ENCODE measurements at regions not wholly inside any gene's neighbourhood (a gene's known extent, or its start where the extent isn't known, plus 50 kb on each side); places are given as distances from the start of the nearest gene placed in this dataset.
A peak's percentile ranks its signal among the peaks of the same experiment; 100 is the strongest.

DNA sequence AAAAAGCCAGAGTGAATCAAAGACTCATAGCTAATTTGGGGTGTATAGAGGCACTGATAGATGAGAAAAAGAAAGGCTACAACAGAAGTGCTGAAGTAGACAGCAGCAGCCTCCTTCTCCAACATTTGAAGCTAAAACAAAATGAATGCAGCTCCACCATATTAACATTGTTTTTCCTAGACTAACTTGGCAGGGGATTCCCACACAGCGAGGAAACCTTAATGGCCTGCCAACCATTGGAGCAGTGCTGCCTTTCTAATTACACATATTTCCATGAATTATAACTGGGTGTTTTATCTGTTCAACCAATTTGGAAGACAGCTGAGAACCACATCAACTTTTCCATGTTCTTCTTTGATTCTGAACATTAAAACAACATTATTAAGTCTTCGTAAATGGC is 478.6 kb downstream of the LIG4 start:
- DNase-seq: no peak

DNA sequence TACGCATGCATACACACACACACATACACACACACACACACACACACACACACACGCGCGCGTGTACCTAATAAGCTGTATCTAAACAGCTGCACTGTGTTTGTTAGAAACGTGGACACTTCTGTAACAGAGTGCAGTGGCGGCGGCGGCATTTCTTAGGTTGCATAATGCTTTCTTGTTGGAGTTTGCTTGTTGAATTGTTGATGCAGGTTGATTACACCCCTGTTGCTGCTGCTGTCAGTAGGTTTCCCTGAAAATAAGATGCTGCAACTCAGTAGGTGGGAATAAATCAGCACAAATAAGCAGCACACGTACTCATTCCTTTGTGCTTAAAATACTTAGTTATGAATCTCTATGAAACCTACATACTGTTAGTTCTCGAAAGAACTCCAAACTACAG is 479.2 kb downstream of the LIG4 start:
- no peak for DNase-seq

DNA sequence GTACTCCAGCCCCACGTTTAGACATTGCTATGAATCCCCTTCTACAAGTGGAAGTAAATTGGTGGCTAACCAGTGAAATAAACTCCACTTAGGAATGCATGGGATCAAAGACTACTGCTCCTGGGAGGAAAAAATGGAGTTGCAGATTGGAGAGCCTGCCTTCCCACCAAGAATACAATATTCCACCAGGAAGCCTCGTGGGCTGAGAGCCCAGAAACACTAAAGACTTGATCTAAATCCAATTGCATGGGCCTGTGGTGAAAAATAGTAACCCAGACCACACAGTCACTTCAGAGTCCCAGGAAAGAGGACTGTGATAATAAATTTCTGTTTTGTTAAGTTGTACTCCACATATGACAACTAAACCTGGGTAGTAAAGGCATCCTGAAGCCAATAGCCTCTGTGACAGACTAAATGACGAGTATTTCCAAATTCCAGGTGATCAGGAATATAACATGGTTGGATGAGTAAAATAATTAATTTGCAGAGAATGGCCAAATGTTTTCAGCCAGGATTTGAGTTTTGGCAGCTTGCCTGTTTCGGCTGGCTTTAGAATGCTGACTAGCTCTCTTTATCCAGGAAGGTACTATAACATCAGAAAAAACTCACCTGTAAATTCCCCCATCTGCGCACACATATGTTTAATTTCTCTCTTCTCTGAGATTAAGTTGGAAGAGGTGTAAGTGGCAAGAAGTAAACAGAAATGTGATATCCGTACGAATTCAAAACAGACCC is 480.3 kb downstream of the LIG4 start:
- DNase-seq: peak; percentile 47

DNA sequence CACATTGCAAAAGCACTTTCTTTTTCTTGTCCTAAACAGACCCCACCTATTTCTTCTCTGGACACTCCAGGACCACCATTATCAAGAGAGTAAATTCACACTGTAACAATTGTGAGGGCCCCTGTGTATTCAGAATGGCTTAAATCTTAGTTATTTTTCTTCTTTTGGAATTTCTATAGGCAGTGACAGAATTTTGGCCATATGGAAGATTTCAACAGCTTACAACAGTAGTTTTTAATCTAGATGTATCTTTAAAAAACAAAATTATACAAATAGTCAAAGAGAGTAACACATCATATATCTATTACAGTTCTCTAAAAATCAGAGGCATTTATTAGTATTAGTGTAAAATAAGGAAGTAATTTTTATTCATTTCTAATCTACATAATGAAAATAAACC is 482.1 kb downstream of the LIG4 start:
- no peak for DNase-seq

DNA sequence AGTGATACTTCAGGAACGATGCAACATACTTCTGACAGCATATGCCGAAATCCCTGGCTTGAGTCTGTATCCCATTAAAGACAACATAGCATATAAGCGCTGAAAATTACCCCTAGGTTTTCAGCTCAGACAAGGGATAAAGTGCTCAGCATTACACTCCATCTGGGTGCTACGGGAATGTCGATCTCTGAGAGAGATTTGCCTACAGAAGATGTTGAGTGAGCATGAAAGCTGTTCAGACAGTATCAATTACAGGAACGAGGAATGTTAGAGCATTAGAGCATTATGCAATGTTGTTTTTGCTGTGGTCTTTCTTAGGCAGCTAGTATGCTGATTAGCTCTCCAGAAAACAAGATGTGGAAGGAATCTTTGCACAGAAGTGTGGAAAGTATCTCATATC is 484.5 kb downstream of the LIG4 start:
- DNase-seq: no peak

DNA sequence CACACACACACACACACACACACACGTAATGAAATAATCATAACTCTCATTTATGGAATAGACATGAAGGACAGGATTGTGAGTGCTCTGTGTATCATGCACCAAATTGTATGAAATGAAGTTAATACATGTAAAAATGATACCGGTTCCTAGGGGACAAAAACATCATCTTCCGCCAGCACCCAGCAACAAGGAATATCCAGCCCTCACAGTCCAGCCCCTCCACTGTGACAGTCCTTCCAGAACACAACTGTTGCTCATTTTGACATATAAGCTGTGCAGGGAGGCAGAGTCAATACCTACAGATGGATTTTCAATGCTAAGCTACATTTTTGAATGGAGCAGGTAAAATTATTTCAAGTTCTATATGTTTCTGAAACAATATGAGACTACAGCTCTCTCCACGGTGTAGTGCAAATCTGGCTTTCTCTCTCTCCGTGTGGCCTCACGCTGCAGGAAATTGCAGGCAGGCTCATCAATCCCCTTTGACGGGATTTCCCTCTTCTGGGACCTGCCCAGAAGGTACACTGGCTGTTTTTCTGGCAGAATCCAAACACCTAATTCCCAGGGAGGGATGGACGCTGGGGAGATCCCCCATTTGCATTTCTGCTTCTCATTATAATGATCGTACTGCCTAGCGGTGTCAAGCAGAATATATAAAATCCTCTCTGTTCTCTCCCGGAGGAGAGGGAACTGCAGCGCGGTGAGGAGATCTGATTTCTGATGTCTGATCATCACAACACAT is 494.0 kb downstream of the LIG4 start:
- peak; percentile 48 for DNase-seq

DNA sequence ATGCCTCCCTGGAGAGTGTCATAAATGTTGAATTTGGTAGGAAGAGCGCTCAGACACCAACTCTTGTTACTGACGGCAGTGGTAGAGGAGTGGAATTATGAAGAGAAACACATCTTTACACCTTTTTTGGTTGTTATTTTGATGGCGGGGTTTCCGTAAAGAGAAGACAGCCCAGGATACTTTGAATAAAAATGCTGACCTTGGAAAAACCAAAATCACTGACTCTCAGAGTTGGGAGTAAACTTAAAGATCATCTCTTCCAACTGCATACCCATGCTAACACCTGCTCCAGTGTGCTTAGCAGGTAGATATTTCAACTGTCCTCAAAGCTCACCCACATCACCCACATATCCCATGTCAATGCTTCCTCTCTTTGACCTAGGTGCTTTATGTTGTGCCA is 498.6 kb downstream of the LIG4 start:
- DNase-seq: no peak

DNA sequence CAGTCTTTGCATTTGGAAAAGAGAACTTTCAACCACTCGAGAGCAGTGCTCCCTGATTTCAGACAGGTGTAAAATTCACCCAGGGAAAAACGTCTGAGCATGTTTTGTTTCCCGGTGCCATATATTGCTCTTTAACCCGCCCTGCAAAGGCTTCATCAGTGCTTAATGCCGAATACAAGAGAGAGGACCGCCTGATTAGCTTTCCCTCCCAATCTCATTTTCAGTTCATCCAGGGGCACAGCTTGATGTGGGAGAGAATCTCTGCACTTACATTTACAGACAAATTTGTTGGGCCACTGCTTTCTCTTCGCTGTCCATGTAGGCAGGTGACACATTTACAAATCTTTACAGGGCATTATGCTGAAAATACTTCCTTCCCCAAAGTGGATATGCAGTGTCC is 499.1 kb downstream of the LIG4 start:
- DNase-seq: no peak

DNA sequence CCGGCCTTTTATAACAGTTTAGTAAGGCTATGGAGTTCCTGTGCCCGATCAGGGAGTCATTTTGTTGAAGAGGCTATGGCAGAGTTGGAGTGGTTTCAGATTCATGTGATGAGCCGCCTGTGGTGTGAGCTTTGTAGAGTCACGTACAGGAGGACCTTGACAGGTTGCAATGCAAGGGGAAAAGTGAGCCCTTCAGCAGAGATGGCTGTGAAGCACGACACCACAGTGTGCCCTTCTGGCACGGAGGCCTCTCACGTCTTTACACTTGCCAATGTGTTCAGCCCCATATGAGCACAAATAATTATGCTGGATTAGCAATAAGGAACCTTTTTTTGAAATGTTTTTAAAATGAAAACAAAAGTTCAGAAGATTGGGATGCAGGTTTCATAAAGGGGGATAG is 499.8 kb downstream of the LIG4 start:
- no peak for DNase-seq

DNA sequence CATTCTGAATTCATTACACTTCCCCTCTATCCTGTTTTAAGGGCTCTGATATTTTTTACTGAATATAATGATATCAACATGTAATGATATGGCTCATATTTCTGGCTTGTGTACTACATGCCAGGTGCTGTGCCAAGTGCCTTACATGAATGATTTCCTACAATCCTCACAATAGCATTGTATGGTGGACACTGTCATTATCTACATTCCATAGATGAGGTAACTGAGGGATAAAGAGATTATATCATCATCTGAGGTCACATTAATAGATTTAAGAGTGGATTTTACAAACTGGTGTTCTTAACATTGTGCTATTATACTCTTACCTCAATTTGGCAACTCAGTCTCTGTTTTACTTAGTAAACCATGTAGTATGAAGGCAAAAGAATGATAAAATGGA is 502.0 kb downstream of the LIG4 start:
- peak; percentile 10 for DNase-seq

DNA sequence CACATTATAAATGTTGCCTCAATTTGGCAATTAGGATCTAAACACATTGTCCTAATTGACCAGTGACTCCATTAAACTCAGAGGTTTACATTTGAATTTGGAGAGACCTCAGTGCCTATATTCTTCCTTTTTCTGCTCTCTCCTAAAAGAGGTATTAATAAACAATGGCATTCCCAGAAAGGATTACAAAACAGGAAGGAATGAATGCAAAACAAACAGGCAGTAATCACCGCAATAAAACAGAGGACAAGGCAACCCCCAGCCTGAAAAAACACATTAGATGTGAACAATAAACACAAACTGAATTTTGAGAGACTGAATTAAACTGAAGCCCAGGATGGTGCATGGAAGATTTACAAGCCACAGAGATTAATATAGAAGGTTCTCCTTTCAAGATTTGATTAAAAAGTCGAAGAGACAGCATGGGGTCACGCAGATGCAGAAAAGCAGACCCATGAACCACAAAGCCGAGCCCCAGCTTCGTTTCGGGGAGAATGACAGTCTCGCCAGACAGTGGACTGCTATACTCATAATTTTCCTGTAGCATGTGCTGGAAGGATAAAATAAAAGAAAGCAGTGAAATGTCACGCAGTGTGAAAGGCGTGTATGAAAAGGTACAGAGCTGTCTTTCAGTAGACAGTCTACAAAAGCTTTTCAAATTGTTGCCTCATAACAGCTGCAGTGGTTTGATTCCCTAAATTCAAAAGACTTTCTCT is 503.0 kb downstream of the LIG4 start:
- peak; percentile 25 for DNase-seq

DNA sequence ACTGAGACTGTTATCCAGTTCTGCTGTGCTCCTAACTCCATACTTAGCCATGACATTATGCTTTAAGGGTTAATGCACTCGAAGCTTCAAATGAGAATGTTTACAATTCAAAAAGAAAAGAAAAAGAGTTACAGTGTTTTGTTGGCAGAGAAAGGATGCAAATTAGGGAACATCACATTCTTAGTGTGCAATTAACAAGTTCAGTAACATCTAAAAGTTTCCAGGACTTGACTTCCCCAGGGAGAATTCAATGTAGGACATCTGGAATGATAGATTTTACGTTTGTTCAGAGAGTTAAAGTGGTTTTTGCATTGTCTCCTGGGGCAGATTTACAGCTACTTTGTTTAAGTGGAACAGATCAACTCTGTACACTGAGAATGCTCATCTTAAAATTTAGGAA is 525.2 kb downstream of the LIG4 start:
- DNase-seq: no peak

DNA sequence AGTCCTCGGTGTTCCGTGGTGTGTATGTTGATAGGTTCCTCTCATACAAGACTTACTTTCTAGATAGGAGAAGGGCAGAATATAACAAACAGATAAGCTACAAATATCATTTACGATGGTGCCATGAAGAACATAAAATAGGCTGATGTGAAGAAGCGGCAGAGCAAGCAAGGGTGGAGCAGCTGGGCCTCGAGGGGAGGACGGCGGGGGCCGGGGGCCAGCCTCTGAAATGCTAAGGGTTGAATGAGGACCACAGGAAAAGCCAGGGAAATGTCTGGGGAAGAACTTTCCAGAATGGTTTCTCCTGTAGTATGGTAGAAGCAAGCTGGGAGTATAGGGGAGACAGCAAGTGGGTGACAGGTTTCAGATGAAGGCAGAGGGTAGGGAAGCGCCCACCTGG is 529.5 kb downstream of the LIG4 start:
- no peak for DNase-seq

DNA sequence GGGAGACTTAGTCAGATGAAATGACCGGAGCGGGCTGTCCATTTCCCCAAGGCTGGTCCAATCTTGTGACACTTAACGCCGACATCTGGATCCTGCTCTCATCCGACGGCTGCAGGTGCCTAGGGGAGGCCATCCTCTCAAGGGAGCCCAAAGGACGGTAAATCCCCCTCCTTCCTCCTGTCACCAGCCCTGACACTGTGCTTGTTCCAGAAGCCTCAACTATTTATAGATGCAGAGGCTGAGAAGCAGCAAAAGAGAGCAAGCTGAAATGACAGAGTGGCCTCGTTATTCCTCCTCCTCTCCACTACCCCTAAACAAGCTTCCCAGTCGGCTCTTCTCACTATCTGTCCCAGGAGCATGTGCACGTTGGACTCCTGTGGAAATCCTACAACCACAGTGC is 533.7 kb downstream of the LIG4 start:
- no peak for DNase-seq

DNA sequence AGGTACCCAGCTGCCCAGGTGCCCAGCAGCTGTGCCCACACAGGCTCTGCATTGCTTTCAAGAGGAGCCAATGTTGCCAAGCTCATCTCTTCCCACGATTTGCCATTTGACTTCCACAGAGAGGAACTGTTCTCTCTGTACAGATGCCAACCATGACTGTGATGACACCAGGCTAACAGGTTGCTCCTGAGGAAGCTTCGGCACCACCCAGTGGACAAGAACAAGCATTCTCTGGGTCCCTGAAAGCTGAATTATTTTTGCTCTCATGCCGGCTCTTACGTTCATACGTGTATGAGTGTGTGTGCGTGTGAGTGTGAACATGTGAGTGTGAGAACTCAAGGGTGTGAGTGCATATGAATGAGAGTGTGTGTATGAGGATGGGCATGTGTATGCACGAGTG is 535.2 kb downstream of the LIG4 start:
- DNase-seq: peak; percentile 80

DNA sequence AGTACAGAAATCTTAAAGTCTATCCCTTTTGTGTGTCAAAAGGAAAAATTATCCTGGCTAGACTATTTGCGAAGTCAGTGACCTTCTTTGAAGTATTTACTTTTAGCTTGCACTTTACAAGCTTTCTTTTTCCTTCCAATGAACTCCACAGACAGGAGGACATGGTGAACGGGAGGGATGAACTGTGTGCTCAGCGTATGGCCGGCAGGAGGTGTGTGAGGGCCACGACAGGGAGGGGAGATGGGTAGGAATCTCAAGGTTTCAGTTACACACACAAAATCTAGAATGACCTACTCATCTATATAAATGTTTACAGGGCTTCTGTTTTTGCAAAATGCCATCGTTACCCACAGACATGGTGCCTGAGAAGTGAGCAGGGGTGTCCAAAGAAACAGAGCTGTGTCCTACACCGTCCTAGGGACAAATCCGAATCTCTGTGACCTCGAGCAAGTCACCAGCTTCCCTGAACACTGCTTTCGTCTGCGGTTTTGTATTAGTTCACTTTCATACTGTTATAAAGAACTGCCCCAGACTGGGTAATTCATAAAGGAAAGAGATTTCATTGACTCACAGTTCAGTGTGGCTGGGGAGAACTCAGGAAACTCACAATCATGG is 537.2 kb downstream of the LIG4 start:
- no peak for DNase-seq

DNA sequence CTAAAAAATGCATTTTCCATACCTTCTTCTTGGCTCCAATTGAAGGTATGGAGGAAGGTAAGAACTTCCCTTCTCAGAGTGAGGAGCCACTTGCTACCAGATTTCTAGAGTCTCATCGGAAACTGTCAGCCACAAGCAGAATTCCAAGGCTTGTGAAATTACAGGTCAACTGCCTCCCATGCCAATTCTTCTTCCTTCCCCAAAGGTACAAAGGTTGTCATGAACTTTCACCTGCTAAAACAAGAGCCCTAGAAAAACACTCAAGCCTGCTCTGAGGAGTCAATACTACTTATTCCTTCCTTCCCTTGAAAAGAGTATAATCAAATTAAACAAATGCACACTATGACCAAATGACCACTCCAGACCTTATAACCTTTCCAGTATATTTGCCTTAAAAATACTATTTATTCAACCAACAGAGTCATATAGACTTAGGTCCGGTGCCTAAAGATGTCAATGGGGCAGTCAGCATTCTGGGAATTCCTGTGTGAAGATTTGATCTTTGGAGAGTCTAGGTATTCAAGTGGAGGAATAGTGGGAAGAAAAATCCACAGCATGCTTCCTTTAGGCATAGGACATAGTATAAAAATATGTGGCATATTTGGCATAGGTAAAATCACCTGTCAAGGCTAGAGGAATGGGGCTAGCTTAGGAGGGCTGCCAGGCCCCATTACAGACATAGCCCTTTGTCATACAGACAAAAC is 539.3 kb downstream of the LIG4 start:
- DNase-seq: no peak

DNA sequence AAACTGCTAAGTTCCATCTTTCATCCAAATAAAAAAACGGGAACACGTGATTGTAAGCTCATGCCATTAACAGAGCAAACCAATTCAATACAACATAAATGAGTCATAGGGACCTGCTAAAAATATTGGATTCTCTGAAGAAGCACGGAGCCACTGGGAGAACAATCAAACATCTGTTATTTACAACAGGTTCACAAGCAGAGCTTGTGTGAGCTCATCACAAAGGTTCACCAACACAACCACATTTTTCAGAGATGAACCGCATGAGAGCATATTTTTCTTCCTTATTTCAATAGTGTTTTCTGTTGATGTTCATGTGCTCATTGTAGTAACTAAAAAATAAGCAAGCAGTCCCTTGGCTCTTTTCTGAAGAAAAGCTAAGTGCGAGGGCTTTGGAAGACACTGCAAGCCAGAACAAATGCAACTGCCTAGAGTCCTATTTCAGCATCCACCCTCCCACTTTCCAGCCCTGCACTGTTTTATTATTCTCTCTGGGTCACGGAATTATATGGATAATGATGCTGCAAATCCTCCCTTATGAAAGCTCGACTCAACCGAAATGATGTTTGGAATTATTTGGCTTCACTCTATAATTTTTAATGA is 545.8 kb downstream of the LIG4 start:
- no peak for DNase-seq

DNA sequence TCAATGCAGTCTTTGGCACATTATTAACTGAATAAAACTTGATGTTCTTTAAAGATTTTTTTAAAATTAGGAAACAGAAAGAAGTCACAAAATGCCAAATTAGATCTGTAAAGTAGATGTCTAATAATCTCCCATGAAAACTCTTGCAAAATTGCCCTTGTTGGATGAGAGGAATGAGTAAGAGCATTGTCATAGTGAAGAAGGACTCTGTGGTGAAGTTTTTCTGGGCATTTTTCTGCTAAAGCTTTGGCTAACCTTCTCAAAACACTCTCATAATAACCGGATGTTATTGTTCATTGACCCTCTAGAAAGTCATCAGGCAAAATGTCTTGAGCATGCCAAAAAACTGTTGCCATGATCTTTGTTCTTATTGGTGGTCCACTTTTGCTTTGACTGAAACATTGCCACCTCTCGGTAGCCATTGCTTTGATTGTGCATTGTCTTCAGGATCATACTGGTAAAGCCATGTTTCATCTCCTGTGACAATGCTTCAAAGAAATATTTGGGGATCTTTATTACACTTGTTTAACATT is 549.3 kb downstream of the LIG4 start:
- DNase-seq: no peak

DNA sequence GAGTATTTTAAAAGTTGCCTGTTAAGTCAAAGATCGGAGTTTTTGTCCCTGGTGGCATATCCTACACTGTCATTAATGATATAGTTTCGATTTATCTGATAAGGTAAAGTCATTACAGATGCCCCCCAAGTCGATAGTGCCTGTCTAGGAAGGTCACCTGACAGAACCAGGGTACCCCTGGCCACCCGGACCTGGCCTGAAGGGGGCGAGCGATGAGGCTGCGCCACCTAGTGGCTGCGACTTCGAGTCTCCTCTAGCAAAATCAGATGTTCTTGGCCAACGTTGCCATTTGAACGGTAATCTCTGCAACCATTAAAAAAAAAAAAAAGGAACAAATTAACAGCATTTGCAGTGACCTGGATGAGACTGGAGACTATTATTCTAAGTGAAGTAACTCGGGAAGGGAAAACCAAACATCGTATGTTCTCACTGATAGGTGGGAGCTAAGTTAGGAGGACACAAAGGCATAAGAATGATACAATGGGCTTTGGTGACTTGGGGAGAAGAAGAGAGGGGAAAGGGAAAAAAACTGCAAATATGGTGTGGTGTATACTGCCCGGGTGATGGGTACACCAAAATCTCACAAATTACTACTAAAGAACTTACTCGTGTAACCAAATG is 565.1 kb downstream of the LIG4 start:
- no peak for DNase-seq

DNA sequence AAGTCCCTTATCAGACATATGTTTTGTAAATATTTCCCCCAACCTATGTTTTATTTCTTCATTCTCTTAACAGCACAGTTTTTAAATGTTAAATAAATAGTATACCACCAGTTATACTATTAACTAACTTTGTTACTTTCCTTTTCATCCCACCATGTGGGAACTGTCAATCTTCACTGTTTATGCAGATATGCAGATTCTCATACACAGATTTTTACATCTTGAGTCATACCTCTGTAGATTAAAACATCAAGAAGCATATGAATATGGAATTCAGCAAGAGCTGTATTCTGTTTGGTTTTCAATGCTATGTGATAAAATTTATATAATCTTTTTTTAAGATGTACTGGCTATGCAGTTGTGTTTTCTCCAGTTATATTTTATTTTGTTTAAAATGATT is 566.3 kb downstream of the LIG4 start:
- no peak for DNase-seq

DNA sequence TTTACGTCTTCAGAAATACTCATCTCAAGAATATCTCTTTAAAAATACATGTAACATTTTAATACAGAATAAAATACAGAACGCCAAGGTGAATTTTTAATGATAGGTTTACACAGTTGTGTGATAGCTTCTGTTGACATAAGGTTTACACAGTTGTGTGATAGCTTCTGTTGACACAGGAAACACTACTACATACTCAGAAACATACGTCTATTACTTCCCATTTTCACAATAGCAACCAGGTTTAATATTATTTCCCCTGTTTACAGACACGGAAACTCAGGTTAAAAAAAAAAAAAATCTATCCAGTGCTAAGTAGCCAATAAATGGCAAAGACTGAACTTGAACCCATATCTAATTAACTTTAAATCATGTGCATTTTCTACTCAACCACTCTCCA is 571.2 kb downstream of the LIG4 start:
- no peak for DNase-seq
